HG03066 (cell line): ENCODE measurements at regions not wholly inside any gene's neighbourhood (a gene's known extent, or its start where the extent isn't known, plus 50 kb on each side); places are given as distances from the start of the nearest gene placed in this dataset.

Experiments used
- ATAC-seq: cut with Tn5 transposase; IDR thresholded peaks from one replicate; pipeline ENCODE4 v1.9.1; 2021; ENCODE audit warnings: low read depth; ENCODE audit not compliant: unreplicated experiment

- ATAC-seq, result no peak
Measured at GRCh38 chr3:59595830-59596229, 546.0 kb upstream of the CFAP20DC start.

- no peak for ATAC-seq
Measured at GRCh38 chr3:59593380-59593779, 543.6 kb upstream of the CFAP20DC start.

GRCh38 chr3:59580996-59581395 is 531.2 kb upstream of the CFAP20DC start:
- ATAC-seq, result no peak

- ATAC-seq, result no peak
Measured at GRCh38 chr3:59580499-59580898, 530.7 kb upstream of the CFAP20DC start.

GRCh38 chr3:59578129-59578528 is 528.3 kb upstream of the CFAP20DC start:
- no peak for ATAC-seq

GRCh38 chr3:59576606-59577005 is 526.8 kb upstream of the CFAP20DC start:
- ATAC-seq, result no peak

- ATAC-seq, result peak; percentile 81
Measured at GRCh38 chr3:59575113-59576001, 525.5 kb upstream of the CFAP20DC start.

- ATAC-seq, result no peak
Measured at GRCh38 chr3:59573911-59574310, 524.1 kb upstream of the CFAP20DC start.

GRCh38 chr3:59572106-59572505 is 522.3 kb upstream of the CFAP20DC start:
- ATAC-seq, result no peak

GRCh38 chr3:59570806-59571205 is 521.0 kb upstream of the CFAP20DC start:
- no peak for ATAC-seq

- ATAC-seq, result no peak
Measured at GRCh38 chr3:59567661-59568060, 517.8 kb upstream of the CFAP20DC start.

- peak; percentile 99 for ATAC-seq
Measured at GRCh38 chr3:59566481-59566975, 516.7 kb upstream of the CFAP20DC start.

- ATAC-seq, result no peak
Measured at GRCh38 chr3:59565125-59565524, 515.3 kb upstream of the CFAP20DC start.

- ATAC-seq, result no peak
Measured at GRCh38 chr3:59563966-59564365, 514.1 kb upstream of the CFAP20DC start.

GRCh38 chr3:59563072-59563605 is 513.3 kb upstream of the CFAP20DC start:
- no peak for ATAC-seq

GRCh38 chr3:59559721-59560435 is 510.1 kb upstream of the CFAP20DC start:
- no peak for ATAC-seq

- no peak for ATAC-seq
Measured at GRCh38 chr3:59558906-59559720, 509.3 kb upstream of the CFAP20DC start.

GRCh38 chr3:59555593-59556315 is 505.9 kb upstream of the CFAP20DC start:
- ATAC-seq, result no peak

- ATAC-seq, result no peak
Measured at GRCh38 chr3:59553076-59553475, 503.3 kb upstream of the CFAP20DC start.

GRCh38 chr3:59551834-59552233 is 502.0 kb upstream of the CFAP20DC start:
- ATAC-seq, result no peak
